Activated T-cell treated with anti-CD3 and anti-CD28 coated beads, Interleukin-2, amount 50 U/mL, for 24 hours (primary cell): ENCODE measurements at regions not wholly inside any gene's neighbourhood (a gene's known extent, or its start where the extent isn't known, plus 50 kb on each side); places are given as distances from the start of the nearest gene placed in this dataset.

ENCODE experiments used
- DNase-seq: peaks from one replicate; pipeline ENCODE4 v3.0.0-alpha.2; 2020
- H3K27ac Mint-ChIP-seq: 2 replicates; pipeline ENCODE4 v1.8.0; 2020; ENCODE audit warnings: mild to moderate bottlenecking, mixed read lengths
- H3K27me3 Mint-ChIP-seq: 2 replicates; pipeline ENCODE4 v1.8.0; 2020; ENCODE audit warnings: mixed read lengths
- H3K36me3 Mint-ChIP-seq: 2 replicates; pipeline ENCODE4 v1.8.0; 2020; ENCODE audit warnings: low read depth, mixed read lengths
- H3K4me1 Mint-ChIP-seq: 2 replicates; pipeline ENCODE4 v1.8.0; 2020; ENCODE audit warnings: low read depth, mixed read lengths
- H3K4me3 Mint-ChIP-seq: 2 replicates; pipeline ENCODE4 v1.8.0; 2020; ENCODE audit warnings: mild to moderate bottlenecking, moderate library complexity, mixed read lengths
- H3K9me3 Mint-ChIP-seq: 2 replicates; pipeline ENCODE4 v1.8.0; 2020; ENCODE audit warnings: mixed read lengths

DNA sequence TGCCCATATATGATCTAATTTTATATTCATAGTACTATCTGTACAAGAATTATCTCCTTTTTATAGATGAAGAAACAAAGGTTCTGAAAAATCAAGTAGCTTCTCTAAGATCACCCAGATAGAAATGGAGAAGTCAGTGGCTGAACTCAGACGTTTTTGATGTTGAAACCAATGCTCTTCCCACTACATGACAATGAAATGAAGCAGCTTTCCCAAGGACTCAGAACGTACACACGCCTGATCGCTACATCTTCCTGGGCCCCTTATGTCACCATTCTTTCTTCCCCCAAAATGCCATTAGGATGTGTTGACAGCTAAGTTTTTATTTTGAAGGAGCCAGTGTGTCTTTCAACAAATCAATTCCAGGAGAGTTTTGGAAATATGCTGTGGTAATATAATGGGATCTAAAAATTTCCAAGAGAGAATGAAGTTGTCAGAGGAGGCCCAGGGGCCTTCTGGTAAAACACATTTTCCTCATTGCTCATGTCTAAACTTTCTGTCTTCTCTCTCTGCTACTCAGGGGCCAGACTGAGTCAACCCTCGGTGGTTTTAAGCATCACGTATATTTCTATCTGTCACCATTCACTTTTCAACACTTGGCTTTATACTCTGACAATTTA lies 98.1 kb upstream of the COL21A1 start:
- DNase-seq: no peak
- no peaks in the 10 kb centered on the region for H3K4me1 Mint-ChIP-seq
- H3K4me3 Mint-ChIP-seq: no peak overlapping the region
- no peaks in the 10 kb centered on the region for H3K9me3 Mint-ChIP-seq
- no peak overlapping the region for H3K27ac Mint-ChIP-seq
- peaks cover 20% of the 10 kb centered on the region for H3K27me3 Mint-ChIP-seq
- no peaks in the 10 kb centered on the region for H3K36me3 Mint-ChIP-seq

DNA sequence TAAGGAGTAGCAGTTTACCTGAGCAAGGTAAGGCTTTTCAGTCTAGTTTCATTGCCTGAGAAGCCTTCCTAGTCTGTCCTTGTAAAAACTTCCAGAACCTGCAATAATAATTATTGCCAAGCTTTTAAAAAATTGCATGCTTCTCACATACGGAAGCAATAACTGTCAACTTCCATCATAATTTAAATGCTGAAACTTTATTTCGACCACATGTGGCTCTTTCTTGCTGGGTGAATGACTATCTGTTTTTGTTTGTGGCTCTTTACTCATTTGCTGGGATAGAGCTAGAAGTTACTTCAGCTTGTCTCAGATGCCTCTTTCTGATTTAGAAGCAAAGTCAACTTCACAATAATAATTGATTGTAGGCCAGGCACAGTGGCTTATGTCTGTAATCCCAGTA lies 95.9 kb upstream of the COL21A1 start:
- DNase-seq: no peak
- Mint-ChIP-seq H3K36me3 (no peaks in the 10 kb centered on the region), H3K4me3 (no peak overlapping the region), H3K27me3 (peaks cover 17% of the 10 kb centered on the region), H3K27ac (no peak overlapping the region), H3K4me1 (no peaks in the 10 kb centered on the region), H3K9me3 (no peaks in the 10 kb centered on the region)

- peaks cover 7% of the 10 kb centered on the region for H3K27me3 Mint-ChIP-seq
Measured at GRCh38 chr6:56339524-56339923, 92.1 kb upstream of the COL21A1 start.

GRCh38 chr6:56335726-56336125 lies 88.3 kb upstream of the COL21A1 start:
- H3K4me3 Mint-ChIP-seq: no peak overlapping the region
- H3K36me3 Mint-ChIP-seq: no peaks in the 10 kb centered on the region
- no peak for DNase-seq
- no peaks in the 10 kb centered on the region for H3K4me1 Mint-ChIP-seq
- H3K9me3 Mint-ChIP-seq: no peaks in the 10 kb centered on the region
- H3K27ac Mint-ChIP-seq: no peak overlapping the region
- H3K27me3 Mint-ChIP-seq: peaks cover 3% of the 10 kb centered on the region

More at GRCh38 chr6:56339524-56339923, 92.1 kb upstream of the COL21A1 start:
- Mint-ChIP-seq H3K36me3 (no peaks in the 10 kb centered on the region), H3K9me3 (no peaks in the 10 kb centered on the region), H3K4me3 (no peak overlapping the region), H3K27ac (no peak overlapping the region), H3K4me1 (no peaks in the 10 kb centered on the region)
- no peak for DNase-seq

GRCh38 chr6:56334937-56335336 lies 87.6 kb upstream of the COL21A1 start:
- no peak overlapping the region for H3K4me3 Mint-ChIP-seq
- H3K9me3 Mint-ChIP-seq: no peaks in the 10 kb centered on the region
- H3K36me3 Mint-ChIP-seq: no peaks in the 10 kb centered on the region
- no peaks in the 10 kb centered on the region for H3K4me1 Mint-ChIP-seq
- no peak overlapping the region for H3K27ac Mint-ChIP-seq
- no peak for DNase-seq
- no peaks in the 10 kb centered on the region for H3K27me3 Mint-ChIP-seq

DNA sequence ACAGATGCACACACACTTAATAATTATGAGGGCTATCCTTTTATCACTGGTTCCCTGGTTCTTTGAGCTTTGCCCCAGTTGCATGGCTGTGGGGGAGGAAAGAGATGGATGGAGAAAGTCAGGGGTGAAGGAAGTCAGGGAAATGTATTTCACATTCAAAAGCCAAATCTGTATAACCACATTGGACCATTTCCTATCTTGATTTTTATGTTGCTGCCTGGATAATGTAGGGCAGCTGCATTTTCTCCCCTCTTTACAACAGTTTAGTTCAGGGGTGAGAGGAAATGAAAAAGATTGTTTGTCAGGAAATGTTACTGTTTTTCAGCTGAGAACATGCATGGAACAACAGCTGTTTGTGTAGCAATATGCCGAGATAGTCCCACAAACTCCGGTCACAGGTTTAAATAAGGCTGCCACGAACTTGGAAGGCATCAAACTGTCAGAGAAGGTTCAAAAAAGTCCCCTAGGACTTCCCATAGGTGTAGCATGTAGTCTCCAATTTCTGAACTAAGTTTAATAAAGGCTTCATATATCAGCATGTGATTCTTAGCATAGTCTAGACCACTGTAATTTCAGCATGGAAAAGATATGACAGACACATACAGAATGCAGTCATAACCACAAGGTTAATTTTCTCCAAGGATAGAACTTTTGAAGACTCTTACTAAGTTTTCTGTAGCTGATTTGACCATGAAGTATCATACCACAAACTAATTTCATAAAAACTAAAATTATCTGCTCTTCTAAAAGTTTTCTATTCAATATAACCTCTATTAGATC lies 82.1 kb upstream of the COL21A1 start:
- Mint-ChIP-seq H3K4me1 (no peaks in the 10 kb centered on the region), H3K9me3 (no peaks in the 10 kb centered on the region), H3K27ac (no peak overlapping the region), H3K4me3 (no peak overlapping the region), H3K27me3 (no peaks in the 10 kb centered on the region), H3K36me3 (no peaks in the 10 kb centered on the region)
- DNase-seq: no peak

- no peak for DNase-seq
- Mint-ChIP-seq H3K27me3 (no peaks in the 10 kb centered on the region), H3K4me1 (no peaks in the 10 kb centered on the region), H3K27ac (no peak overlapping the region), H3K4me3 (no peak overlapping the region), H3K36me3 (no peaks in the 10 kb centered on the region), H3K9me3 (no peaks in the 10 kb centered on the region)
Measured at GRCh38 chr6:56328728-56329090, 81.3 kb upstream of the COL21A1 start.

- Mint-ChIP-seq H3K27ac (no peak overlapping the region), H3K4me1 (no peaks in the 10 kb centered on the region), H3K4me3 (no peak overlapping the region), H3K9me3 (no peaks in the 10 kb centered on the region), H3K27me3 (no peaks in the 10 kb centered on the region), H3K36me3 (no peaks in the 10 kb centered on the region)
- DNase-seq: no peak
Measured at GRCh38 chr6:56327946-56328727, 80.8 kb upstream of the COL21A1 start.

DNA sequence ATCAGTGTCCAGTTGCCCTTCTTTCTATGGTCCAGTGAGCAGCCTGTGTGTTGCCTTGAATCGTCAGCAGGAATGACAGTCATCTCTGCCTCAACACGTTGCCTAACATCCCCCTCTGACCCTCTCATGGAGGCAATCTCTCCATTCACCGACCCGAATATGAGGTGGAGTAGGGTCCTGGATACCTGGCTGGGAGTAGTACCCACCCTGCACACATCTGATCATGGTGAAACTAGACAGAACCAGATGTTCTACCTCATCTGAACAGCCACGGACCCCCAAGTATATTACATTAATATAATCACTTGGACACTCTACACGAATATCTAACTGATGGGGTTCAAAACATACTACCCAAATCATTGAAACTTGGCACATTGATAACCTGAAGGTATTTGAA lies 77.0 kb upstream of the COL21A1 start:
- no peak overlapping the region for H3K4me3 Mint-ChIP-seq
- no peak overlapping the region for H3K27ac Mint-ChIP-seq
- H3K36me3 Mint-ChIP-seq: no peaks in the 10 kb centered on the region
- DNase-seq: no peak
- no peaks in the 10 kb centered on the region for H3K4me1 Mint-ChIP-seq
- no peaks in the 10 kb centered on the region for H3K9me3 Mint-ChIP-seq
- H3K27me3 Mint-ChIP-seq: peaks cover 13% of the 10 kb centered on the region

- no peaks in the 10 kb centered on the region for H3K9me3 Mint-ChIP-seq
- H3K4me3 Mint-ChIP-seq: no peak overlapping the region
- H3K27me3 Mint-ChIP-seq: peaks cover 13% of the 10 kb centered on the region
- DNase-seq: no peak
- no peak overlapping the region for H3K27ac Mint-ChIP-seq
- H3K36me3 Mint-ChIP-seq: no peaks in the 10 kb centered on the region
- H3K4me1 Mint-ChIP-seq: no peaks in the 10 kb centered on the region
Measured at GRCh38 chr6:56318851-56319250, 71.5 kb upstream of the COL21A1 start.

DNA sequence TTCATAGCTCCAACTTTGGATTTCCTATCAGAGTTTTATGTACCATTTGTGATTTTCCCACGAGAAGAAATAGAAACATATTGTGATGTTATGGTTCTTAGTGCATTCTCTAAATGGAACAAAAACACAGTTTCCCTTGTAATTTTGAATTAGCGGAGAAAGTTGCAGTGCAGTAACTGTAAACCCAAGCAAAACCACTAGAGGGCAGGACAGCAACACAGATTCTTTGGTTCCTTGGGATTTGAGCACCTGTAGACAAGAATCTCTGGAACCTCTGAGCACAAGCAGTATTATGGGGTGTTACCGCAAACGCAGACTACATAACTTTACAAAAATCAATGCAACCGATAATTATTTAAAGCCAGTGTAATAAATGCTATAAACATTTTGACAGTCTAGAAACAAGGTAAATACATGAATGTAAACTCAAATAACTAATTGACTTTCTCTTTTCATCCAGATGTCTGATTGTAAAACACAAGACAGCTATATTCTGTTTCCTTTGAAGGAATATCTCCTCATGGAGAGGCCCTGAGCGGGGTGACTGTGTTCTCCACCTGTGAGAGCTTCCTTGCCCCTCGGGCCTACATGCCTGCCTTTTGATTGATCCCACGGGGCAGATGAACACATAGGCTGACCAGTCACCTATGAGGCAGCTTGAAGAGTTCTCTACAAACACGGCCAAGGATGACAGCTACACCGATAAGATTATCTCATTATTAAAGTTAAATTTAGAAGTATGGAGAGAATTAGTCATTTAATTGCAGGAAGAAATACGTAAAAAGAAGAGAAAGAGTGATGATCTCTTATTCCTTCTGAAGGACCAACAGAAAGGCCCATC lies 67.5 kb upstream of the COL21A1 start:
- Mint-ChIP-seq H3K9me3 (no peaks in the 10 kb centered on the region), H3K27ac (no peak overlapping the region), H3K4me1 (no peaks in the 10 kb centered on the region), H3K36me3 (no peaks in the 10 kb centered on the region), H3K4me3 (no peak overlapping the region), H3K27me3 (no peaks in the 10 kb centered on the region)
- no peak for DNase-seq

- no peaks in the 10 kb centered on the region for H3K27me3 Mint-ChIP-seq
- no peak for DNase-seq
- H3K9me3 Mint-ChIP-seq: peaks cover 3% of the 10 kb centered on the region
Measured at GRCh38 chr6:56311533-56312448, 64.4 kb upstream of the COL21A1 start.

GRCh38 chr6:56311061-56311460 lies 63.7 kb upstream of the COL21A1 start:
- H3K9me3 Mint-ChIP-seq: peaks cover 3% of the 10 kb centered on the region
- H3K4me3 Mint-ChIP-seq: no peak overlapping the region
- no peaks in the 10 kb centered on the region for H3K36me3 Mint-ChIP-seq
- no peaks in the 10 kb centered on the region for H3K4me1 Mint-ChIP-seq
- no peak overlapping the region for H3K27ac Mint-ChIP-seq
- no peaks in the 10 kb centered on the region for H3K27me3 Mint-ChIP-seq
- no peak for DNase-seq

More at GRCh38 chr6:56311533-56312448, 64.4 kb upstream of the COL21A1 start:
- Mint-ChIP-seq H3K4me3 (no peak overlapping the region), H3K36me3 (no peaks in the 10 kb centered on the region), H3K27ac (no peak overlapping the region), H3K4me1 (no peaks in the 10 kb centered on the region)
